SK-N-SH (cell line): ENCODE measurements at regions not wholly inside any gene's neighbourhood (a gene's known extent, or its start where the extent isn't known, plus 50 kb on each side); places are given as distances from the start of the nearest gene placed in this dataset.

ENCODE experiments used
- CTCF ChIP-seq: fragments of 200-600 bp; sonication (generic); IDR thresholded peaks from 2 replicates; pipeline ENCODE4 v1.6.1; 2017; ENCODE audit warnings: antibody characterized with exemption, mild to moderate bottlenecking, moderate library complexity
- FOSL2 ChIP-seq: IDR thresholded peaks from 2 replicates; pipeline ENCODE4 v1.4.0; 2012; ENCODE audit warnings: low read depth, mild to moderate bottlenecking, moderate library complexity, borderline replicate concordance
- FOXM1 ChIP-seq: IDR thresholded peaks from 2 replicates; pipeline ENCODE4 v1.4.0; 2012; ENCODE audit warnings: low read depth, mild to moderate bottlenecking
- MAX ChIP-seq: IDR thresholded peaks from 2 replicates; pipeline ENCODE4 v1.4.0; 2012; ENCODE audit warnings: low read depth
- POLR2AphosphoS5 ChIP-seq: IDR thresholded peaks from 2 replicates; pipeline ENCODE4 v1.6.1; 2012; ENCODE audit warnings: low read depth, low read length
- RAD21 ChIP-seq: IDR thresholded peaks from 2 replicates; pipeline ENCODE4 v1.6.1; 2012; ENCODE audit warnings: mild to moderate bottlenecking, low read length
- RXRA ChIP-seq: IDR thresholded peaks from 2 replicates; pipeline ENCODE4 v1.4.0; 2012; ENCODE audit warnings: low read depth, mild to moderate bottlenecking, borderline replicate concordance
- SMC3 ChIP-seq: IDR thresholded peaks from 2 replicates; pipeline ENCODE4 v1.6.1; 2012; ENCODE audit warnings: low read depth, low read length, improper control_type of control experiment
- USF2 ChIP-seq: fragments of 150-350 bp; IDR thresholded peaks from 2 replicates; pipeline ENCODE4 v1.6.1; 2017; ENCODE audit warnings: antibody characterized with exemption, low read length, low read depth, borderline replicate concordance
- YY1 ChIP-seq: IDR thresholded peaks from 2 replicates; pipeline ENCODE4 v1.4.0; 2012; ENCODE audit warnings: low read depth, mild to moderate bottlenecking

- TF ChIP-seq RAD21 (no peak), SMC3 (no peak), CTCF (no peak), MAX (no peak), USF2 (no peak), POLR2AphosphoS5 (no peak), YY1 (no peak), FOXM1 (no peak), FOSL2 (no peak), RXRA (no peak)
Observed at GRCh38 chr22:25399649-25400151, 164.8 kb upstream of the GRK3 start.
